SJCRH30 (cell line): ENCODE measurements at regions not wholly inside any gene's neighbourhood (a gene's known extent, or its start where the extent isn't known, plus 50 kb on each side); places are given as distances from the start of the nearest gene placed in this dataset.
"Not testable (repeated sequence)": the region's sequence is repeated elsewhere in the genome, so short reads cannot be mapped to it uniquely, and the experiment has no call there.

Experiments used
- DNase-seq, 2 experiments: peaks; one replicate each; pipeline ENCODE4 v3.0.0-alpha.2; 2015 to 2020
- H3K27ac ChIP-seq: fragments of 250-450 bp; sonication (Bioruptor Pico); 2 replicates; pipeline ENCODE4 v1.5.1; 2020; ENCODE audit warnings: mild to moderate bottlenecking, moderate library complexity
- H3K27me3 ChIP-seq: fragments of 250-450 bp; sonication (Bioruptor Pico); 2 replicates; pipeline ENCODE4 v1.5.1; 2020; ENCODE audit warnings: mild to moderate bottlenecking, moderate library complexity
- H3K36me3 ChIP-seq: fragments of 250-450 bp; sonication (Bioruptor Pico); 2 replicates; pipeline ENCODE4 v1.5.1; 2020; ENCODE audit warnings: mild to moderate bottlenecking, moderate library complexity
- H3K4me1 ChIP-seq: fragments of 250-450 bp; sonication (Bioruptor Pico); 2 replicates; pipeline ENCODE4 v1.5.1; 2020; ENCODE audit warnings: mild to moderate bottlenecking, moderate library complexity
- H3K4me3 ChIP-seq: fragments of 250-450 bp; sonication (Bioruptor Pico); 2 replicates; pipeline ENCODE4 v1.5.1; 2020; ENCODE audit warnings: mild to moderate bottlenecking, moderate library complexity
- H3K9me3 ChIP-seq: fragments of 250-450 bp; sonication (Bioruptor Pico); replicated peaks from 2 replicates; pipeline ENCODE4 v1.5.1; 2020; ENCODE audit warnings: mild to moderate bottlenecking, moderate library complexity

DNA sequence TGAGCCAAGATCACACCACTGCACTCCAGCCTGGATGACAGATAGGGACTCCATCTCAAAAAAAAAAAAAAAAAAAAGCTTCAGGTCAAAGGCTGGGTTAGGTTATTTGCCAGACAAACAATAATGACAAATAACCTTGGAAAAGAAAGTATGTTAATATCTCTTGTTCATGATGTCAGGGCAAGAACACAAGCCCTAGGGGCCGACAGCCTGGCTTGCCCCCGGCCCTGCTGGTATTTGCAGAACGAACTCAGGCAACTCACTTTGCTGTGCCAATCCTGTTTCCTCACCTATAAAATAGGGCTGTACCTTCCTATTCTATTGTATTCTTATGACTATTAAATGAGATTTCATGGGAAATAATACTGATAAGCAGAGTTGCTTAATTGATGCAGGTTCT is 75.4 kb upstream of the CDC42EP3 start:
- no peak overlapping the region for H3K4me3 ChIP-seq
- no peaks in the 10 kb centered on the region for H3K27me3 ChIP-seq
- peaks cover 11% of the 10 kb centered on the region for H3K9me3 ChIP-seq
- 0 out of 2 replicates have a peak, but pooled peaks cover 3% of the 10 kb centered on the region for H3K4me1 ChIP-seq
- no peaks in the 10 kb centered on the region for H3K36me3 ChIP-seq
- DNase-seq = no peak
- no peak overlapping the region for H3K27ac ChIP-seq

GRCh38 chr2:37748541-37748940 is 77.1 kb upstream of the CDC42EP3 start:
- Histone ChIP-seq H3K9me3 (peaks cover 13% of the 10 kb centered on the region), H3K4me1 (0 out of 2 replicates have a peak, but pooled peaks cover 3% of the 10 kb centered on the region), H3K27ac (no peak overlapping the region), H3K27me3 (no peaks in the 10 kb centered on the region), H3K4me3 (no peak overlapping the region), H3K36me3 (no peaks in the 10 kb centered on the region)
- DNase-seq = no peak

DNA sequence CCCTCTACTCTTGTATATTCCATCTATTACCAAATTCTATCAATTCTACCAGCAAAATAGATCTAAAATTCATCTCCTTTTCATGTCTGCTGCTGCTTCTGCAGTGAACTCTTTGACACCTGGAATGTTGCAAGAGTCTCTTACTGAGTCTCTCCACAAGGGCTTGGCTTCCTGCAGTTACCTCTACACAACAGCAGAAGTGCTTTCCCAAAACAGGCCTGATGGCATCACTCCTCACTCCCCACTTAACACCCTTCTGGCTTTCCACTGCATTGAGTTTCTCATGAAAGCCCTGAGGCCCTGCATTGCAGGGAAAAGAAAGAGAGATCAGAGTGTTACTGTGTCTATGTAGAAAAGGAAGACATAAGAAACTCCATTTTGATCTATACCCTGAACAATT is 78.8 kb upstream of the CDC42EP3 start:
- H3K9me3 ChIP-seq = peaks cover 12% of the 10 kb centered on the region; the same call in 1 of the 2 replicates

DNA sequence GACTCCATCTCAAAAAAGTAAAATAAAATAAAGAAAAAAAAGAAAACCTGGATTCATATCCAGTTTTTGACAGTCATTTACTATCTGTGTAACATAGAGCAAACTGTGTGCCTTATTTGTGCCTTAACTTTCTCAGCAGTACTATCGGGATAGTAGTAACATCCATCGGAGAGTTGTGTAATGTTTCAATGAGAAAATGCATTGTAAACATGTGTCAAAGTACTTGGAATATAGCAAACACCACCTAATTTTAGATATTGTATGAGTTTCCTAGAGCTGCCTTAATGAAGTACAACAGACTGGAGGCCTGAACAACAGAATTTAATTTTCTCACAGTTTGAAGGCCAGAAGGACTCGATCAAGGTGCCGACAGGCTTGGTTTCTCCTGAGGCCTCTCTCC is 81.3 kb upstream of the CDC42EP3 start:
- H3K36me3 ChIP-seq = no peaks in the 10 kb centered on the region
- DNase-seq = no peak
- peaks cover 23% of the 10 kb centered on the region for H3K9me3 ChIP-seq
- H3K27ac ChIP-seq = no peak overlapping the region
- no peaks in the 10 kb centered on the region for H3K27me3 ChIP-seq
- peaks cover 13% of the 10 kb centered on the region; the same call in 1 of the 2 replicates for H3K4me1 ChIP-seq
- H3K4me3 ChIP-seq = no peak overlapping the region

More for the DNA sequence above, 78.8 kb upstream of the CDC42EP3 start:
- not testable (repeated sequence) for H3K27ac ChIP-seq, H3K36me3 ChIP-seq, H3K4me1 ChIP-seq, H3K27me3 ChIP-seq, DNase-seq, H3K4me3 ChIP-seq

- DNase-seq = no peak
- peaks cover 10% of the 10 kb centered on the region; the same call in 1 of the 2 replicates for H3K4me1 ChIP-seq
- peaks cover 23% of the 10 kb centered on the region for H3K9me3 ChIP-seq
- no peaks in the 10 kb centered on the region for H3K36me3 ChIP-seq
- no peaks in the 10 kb centered on the region for H3K27me3 ChIP-seq
- no peak overlapping the region for H3K27ac ChIP-seq
- no peak overlapping the region for H3K4me3 ChIP-seq
These were observed 82.3 kb upstream of the CDC42EP3 start for GRCh38 chr2:37753758-37754157.

DNA sequence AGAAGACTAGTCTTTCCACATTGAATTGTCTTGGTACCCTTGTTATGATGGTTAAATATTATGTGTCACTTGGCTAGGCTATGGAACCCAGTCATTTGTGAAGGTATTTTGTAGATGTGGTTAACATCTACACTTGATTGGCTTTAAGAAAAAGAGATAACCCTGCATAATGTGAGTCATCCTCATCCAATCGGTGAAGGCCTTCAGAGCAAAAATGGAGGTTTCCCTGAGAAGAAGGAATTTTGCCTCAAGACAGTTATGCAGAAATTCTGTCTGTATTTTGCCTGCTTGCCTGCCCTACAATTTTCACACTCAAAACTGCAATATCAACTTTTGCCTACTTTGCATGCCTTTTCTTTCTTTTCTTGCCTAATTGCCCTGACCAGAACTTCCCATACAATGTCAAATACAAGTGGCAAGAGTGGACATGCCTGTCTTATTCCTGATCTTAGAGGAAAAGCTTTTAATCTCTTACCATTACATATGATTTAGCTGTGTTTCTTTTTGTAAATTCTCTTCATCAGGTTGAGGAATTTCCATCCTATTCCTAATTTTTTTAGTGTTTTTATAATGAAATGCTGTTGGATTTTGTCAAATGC is 84.6 kb upstream of the CDC42EP3 start:
- H3K27me3 ChIP-seq, H3K4me1 ChIP-seq, H3K27ac ChIP-seq, DNase-seq, H3K4me3 ChIP-seq, H3K36me3 ChIP-seq: not testable (repeated sequence)
- H3K9me3 ChIP-seq = peaks cover 18% of the 10 kb centered on the region

DNA sequence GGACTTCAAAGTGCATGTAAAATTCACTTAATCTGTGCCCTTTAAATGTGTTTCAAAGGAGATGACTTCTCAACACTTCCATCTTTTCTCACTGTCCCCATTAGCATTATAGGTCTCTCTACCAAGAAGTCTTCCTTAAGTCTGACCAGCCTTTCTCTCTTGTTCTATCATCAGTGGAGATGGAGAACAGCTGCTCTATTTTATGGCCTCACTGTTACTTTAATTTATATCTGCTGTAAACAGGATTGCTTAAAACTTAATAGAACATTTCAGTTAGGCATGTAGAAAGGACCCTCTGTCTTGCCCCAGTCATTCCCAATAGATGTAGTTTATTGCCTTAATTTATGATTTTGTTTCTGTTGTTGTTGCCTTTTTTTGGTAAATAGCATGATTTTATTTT is 86.0 kb upstream of the CDC42EP3 start:
- peaks cover 15% of the 10 kb centered on the region for H3K9me3 ChIP-seq
- not testable (repeated sequence) for H3K4me3 ChIP-seq, H3K27ac ChIP-seq, H3K4me1 ChIP-seq, H3K27me3 ChIP-seq, DNase-seq, H3K36me3 ChIP-seq

DNA sequence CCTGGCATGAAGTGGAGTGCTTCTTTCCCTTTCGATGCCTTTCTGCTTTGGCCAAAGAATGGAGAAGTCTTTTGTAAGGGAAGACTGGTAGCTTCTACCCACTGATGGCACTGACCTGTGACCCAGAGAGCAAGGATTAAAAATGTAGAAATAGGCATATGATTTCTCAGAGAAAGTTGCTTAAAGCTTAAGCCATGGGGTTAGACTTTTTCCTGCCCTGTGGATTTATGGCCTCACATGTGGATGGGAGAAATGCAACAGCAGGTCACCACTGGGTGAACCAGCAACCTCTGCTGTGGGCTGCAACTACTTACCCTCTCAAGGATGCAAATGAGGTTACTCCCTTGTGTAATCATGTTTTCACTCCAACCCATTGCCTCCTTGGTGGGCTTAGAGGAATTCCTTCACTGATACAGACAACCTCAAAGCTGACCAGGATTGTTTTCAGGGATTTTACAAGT is 86.7 kb upstream of the CDC42EP3 start:
- H3K27ac ChIP-seq, H3K27me3 ChIP-seq, DNase-seq, H3K4me3 ChIP-seq, H3K4me1 ChIP-seq, H3K36me3 ChIP-seq: not testable (repeated sequence)
- H3K9me3 ChIP-seq = peaks cover 15% of the 10 kb centered on the region

GRCh38 chr2:37759989-37760388 is 88.5 kb upstream of the CDC42EP3 start:
- not testable (repeated sequence) for DNase-seq, H3K36me3 ChIP-seq, H3K27me3 ChIP-seq, H3K4me1 ChIP-seq, H3K27ac ChIP-seq, H3K4me3 ChIP-seq
- peaks cover 11% of the 10 kb centered on the region; the same call in 1 of the 2 replicates for H3K9me3 ChIP-seq

- H3K36me3 ChIP-seq = no peaks in the 10 kb centered on the region
- H3K27me3 ChIP-seq = no peaks in the 10 kb centered on the region
These were observed 89.0 kb upstream of the CDC42EP3 start for GRCh38 chr2:37760471-37760870.

GRCh38 chr2:37762281-37762680 is 90.8 kb upstream of the CDC42EP3 start:
- H3K36me3 ChIP-seq, H3K4me1 ChIP-seq, H3K9me3 ChIP-seq, H3K27me3 ChIP-seq, H3K27ac ChIP-seq, DNase-seq, H3K4me3 ChIP-seq: not testable (repeated sequence)

More at GRCh38 chr2:37760471-37760870, 89.0 kb upstream of the CDC42EP3 start:
- Histone ChIP-seq H3K4me3 (no peak overlapping the region), H3K27ac (no peak overlapping the region), H3K4me1 (peaks cover 10% of the 10 kb centered on the region; the same call in 1 of the 2 replicates), H3K9me3 (peaks cover 11% of the 10 kb centered on the region; the same call in 1 of the 2 replicates)
- DNase-seq = no peak

DNA sequence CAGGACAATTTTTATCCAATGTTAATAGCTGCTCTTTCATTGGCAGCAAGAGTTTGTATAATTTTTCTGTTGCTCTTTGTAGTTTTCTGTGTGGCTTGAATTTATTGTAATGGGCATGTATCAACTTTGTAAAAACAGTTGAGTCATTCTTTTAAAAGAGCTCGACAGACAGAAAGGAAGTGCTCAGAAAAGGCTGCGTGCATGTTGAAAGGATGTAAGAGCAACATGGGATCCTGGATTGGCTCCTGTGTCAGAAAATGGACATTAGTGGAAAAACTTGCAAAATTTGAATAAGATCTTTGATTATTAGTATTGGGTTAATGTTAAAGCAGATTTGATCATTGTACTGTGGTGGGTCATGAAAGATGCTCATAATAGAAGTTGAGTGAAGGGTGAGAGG is 93.3 kb upstream of the CDC42EP3 start:
- no peaks in the 10 kb centered on the region for H3K36me3 ChIP-seq
- no peak for DNase-seq
- no peak overlapping the region for H3K4me3 ChIP-seq
- H3K4me1 ChIP-seq = peaks cover 21% of the 10 kb centered on the region
- no peaks in the 10 kb centered on the region; the same call in 1 of the 2 replicates for H3K9me3 ChIP-seq
- H3K27me3 ChIP-seq = no peaks in the 10 kb centered on the region
- no peak overlapping the region for H3K27ac ChIP-seq

DNA sequence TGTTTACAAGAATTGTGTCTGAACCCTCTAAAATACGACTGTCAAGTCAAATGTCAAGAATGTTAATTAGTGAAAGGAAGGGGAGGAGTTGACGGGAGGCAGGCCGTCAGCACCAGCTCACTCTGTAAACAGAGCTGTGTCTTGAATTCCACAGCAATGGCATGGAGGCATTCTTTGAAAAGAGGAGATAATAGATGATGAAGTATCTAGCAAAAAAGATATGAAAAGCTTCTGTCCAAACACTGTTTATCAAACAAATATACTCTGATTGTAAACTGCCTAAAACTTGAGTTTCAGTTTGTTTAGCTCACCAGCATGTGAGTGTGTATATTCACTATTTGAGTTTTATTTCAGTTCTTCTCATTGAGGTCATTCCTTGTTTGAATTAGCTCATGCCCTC is 94.7 kb upstream of the CDC42EP3 start:
- Histone ChIP-seq H3K4me3 (no peak overlapping the region), H3K36me3 (no peaks in the 10 kb centered on the region), H3K27ac (no peak overlapping the region), H3K9me3 (peaks cover 5% of the 10 kb centered on the region; the same call in 1 of the 2 replicates), H3K4me1 (peaks cover 24% of the 10 kb centered on the region), H3K27me3 (no peaks in the 10 kb centered on the region)
- DNase-seq = no peak

- Histone ChIP-seq H3K9me3 (peaks cover 7% of the 10 kb centered on the region; the same call in 1 of the 2 replicates), H3K4me1 (peaks cover 31% of the 10 kb centered on the region), H3K4me3 (no peak overlapping the region), H3K27ac (no peak overlapping the region), H3K36me3 (no peaks in the 10 kb centered on the region), H3K27me3 (no peaks in the 10 kb centered on the region)
- DNase-seq = no peak
These were observed 95.6 kb upstream of the CDC42EP3 start for GRCh38 chr2:37767046-37767445.

DNA sequence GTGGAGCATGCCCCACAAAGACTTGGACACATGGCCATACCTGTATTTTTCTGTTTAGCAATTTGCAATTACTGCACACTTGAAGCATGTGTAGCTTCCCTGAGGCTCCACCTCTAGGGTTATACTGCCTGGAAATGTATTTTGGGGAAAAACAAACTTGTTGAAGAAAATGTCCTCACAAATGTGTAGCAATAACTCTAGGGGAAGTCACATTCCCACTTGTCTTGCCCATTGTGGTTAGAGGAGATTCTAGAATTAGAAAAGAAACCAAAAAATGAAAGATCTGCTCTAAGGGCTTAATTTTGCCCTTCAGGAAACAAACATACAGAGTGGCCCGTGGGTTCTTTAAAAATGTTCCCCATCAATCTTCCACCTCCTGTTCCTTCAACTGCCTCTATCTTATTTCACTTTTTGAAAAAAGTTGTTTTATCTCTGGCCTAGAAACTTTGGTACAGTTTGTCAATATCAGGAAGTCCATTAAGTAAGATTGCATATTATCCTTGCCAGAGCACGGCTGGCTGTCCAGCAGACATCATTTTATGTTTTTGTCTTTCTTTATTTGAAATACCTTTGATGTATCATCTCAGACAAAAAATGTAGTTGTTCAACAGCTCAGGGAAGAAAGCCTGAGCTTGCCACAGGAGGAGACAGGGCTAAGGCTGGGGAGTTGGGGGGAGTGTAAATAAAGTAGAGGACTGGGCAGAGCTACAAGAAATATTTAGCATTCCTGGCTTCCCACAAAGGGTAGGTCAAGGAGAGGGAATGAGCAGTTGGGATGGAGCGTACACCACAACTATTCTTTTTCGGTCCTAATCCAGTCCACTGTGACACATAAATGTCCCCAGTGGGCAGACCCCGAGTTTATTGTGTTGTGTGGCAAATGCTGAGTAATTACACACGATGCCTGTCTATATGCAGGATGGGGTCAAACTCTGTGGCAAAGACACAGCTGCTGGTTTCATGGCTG is 96.8 kb upstream of the CDC42EP3 start:
- peak overlapping the region; percentile 17 for H3K4me3 ChIP-seq
- H3K27me3 ChIP-seq = no peaks in the 10 kb centered on the region
- peaks cover 7% of the 10 kb centered on the region; the same call in 1 of the 2 replicates for H3K9me3 ChIP-seq
- H3K4me1 ChIP-seq = peaks cover 32% of the 10 kb centered on the region
- DNase-seq = peak; percentile 95 to 99
- peak overlapping the region; percentile 86 for H3K27ac ChIP-seq
- no peaks in the 10 kb centered on the region for H3K36me3 ChIP-seq
